GM12878 (cell line): ENCODE measurements at regions not wholly inside any gene's neighbourhood (a gene's known extent, or its start where the extent isn't known, plus 50 kb on each side); places are given as distances from the start of the nearest gene placed in this dataset.

Experiments
- ATAC-seq: fragments of 200-7000 bp; cut with Tn5 transposase; 3 replicates; pipeline ENCODE4 v1.9.1; 2020; ENCODE audit warnings: mild to moderate bottlenecking, moderate library complexity
- BruUV-seq: library from RNA; stranded (reverse); fragments of 400-500 nt; replicated peaks from 2 replicates; lab custom pipeline; 2021; lab: Mats Ljungman, UMichigan
- CTCF ChIA-PET: fragments of 300-600 bp; sonication (Branson Sonifier 250); formaldehyde crosslinking; extraction: SDS; loops from one replicate; lab custom pipeline; 2021; ENCODE audit warnings: inconsistent platforms; lab: Yijun Ruan, JAX
- POLR2A ChIA-PET: fragments of 350-600 bp; formaldehyde crosslinking; extraction: SDS; loops from one replicate; lab custom pipeline; 2021; ENCODE audit warnings: inconsistent platforms; lab: Charles Lee
- RAD21 ChIA-PET: fragments of 300-600 bp; sonication (Branson Sonifier 250); formaldehyde crosslinking; loops from one replicate; lab custom pipeline; 2023; ENCODE audit warnings: antibody characterized with exemption; ENCODE audit not compliant: unreplicated experiment; lab: Charles Lee
- SMC1A ChIA-PET: fragments of 300-600 bp; sonication (Branson Sonifier 250); formaldehyde crosslinking; loops from one replicate; lab custom pipeline; 2023; ENCODE audit not compliant: unreplicated experiment, uncharacterized antibody; lab: Charles Lee
- DNase-seq: peaks from one replicate; pipeline ENCODE4 v3.0.0-alpha.2; 2011; ENCODE audit warnings: low read depth, low spot score
- FAIRE-seq: peaks from 3 replicates; lab custom pipeline; 2011; peaks lifted over from hg19 to GRCh38; lab: Jason Lieb, UNC
- H2AFZ ChIP-seq: 2 replicates; pipeline ENCODE4 v1.6.0; 2011; ENCODE audit warnings: low read depth, low read length, control low read depth; ENCODE audit not compliant: control insufficient read depth
- H3K27ac ChIP-seq: 2 replicates; pipeline ENCODE4 v1.5.1; 2011; ENCODE audit warnings: control low read depth; ENCODE audit not compliant: control insufficient read depth, insufficient read depth
- H3K27me3 ChIP-seq, 2 experiments: replicated peaks in 1 of 2; 2 replicates each; pipeline versions ENCODE4 v1.6.0 to v1.6.1; 2011; ENCODE audit warnings: low read length in 1 of 2; ENCODE audit not compliant: control insufficient read depth in 2 of 2, insufficient read depth in 2 of 2
- H3K36me3 ChIP-seq, 2 experiments: 2 replicates each; pipeline ENCODE4 v1.5.1; 2011; ENCODE audit warnings: low read length in 1 of 2; ENCODE audit not compliant: control insufficient read depth in 2 of 2, insufficient read depth in 2 of 2
- H3K4me1 ChIP-seq: 2 replicates; pipeline ENCODE4 v1.6.1; 2011; ENCODE audit warnings: mild to moderate bottlenecking, low read length, moderate library complexity, mixed read lengths; ENCODE audit not compliant: control insufficient read depth, insufficient read depth
- H3K4me2 ChIP-seq: 2 replicates; pipeline ENCODE4 v1.6.0; 2011; ENCODE audit warnings: control low read depth; ENCODE audit not compliant: control insufficient read depth, insufficient read depth
- H3K4me3 ChIP-seq: fragments of 200-600 bp; sonication (generic); 2 replicates; pipeline ENCODE4 v1.5.1; 2016
- H3K79me2 ChIP-seq: 2 replicates; pipeline ENCODE4 v1.6.0; 2011; ENCODE audit warnings: low read length; ENCODE audit not compliant: control insufficient read depth, insufficient read depth
- H3K9ac ChIP-seq: 2 replicates; pipeline ENCODE4 v1.8.0; 2011; ENCODE audit warnings: low read length, control low read depth, mixed read lengths; ENCODE audit not compliant: control insufficient read depth, insufficient read depth
- H3K9me3 ChIP-seq: replicated peaks from 3 replicates; pipeline ENCODE4 v1.5.1; 2011; ENCODE audit warnings: mild to moderate bottlenecking, low read length; ENCODE audit not compliant: control insufficient read depth, insufficient read depth
- H4K20me1 ChIP-seq: 2 replicates; pipeline ENCODE4 v1.6.0; 2011; ENCODE audit not compliant: control insufficient read depth, insufficient read depth
- BRCA1 ChIP-seq: IDR thresholded peaks from 2 replicates; pipeline ENCODE4 v1.6.1; 2011; ENCODE audit warnings: low read depth, low read length, improper control_type of control experiment
- CHD2 ChIP-seq: IDR thresholded peaks from 2 replicates; pipeline ENCODE4 v1.6.1; 2011; ENCODE audit warnings: low read depth, low read length, improper control_type of control experiment, borderline replicate concordance
- FOXM1 ChIP-seq: IDR thresholded peaks from 2 replicates; pipeline ENCODE4 v1.6.1; 2012; ENCODE audit warnings: low read depth, mild to moderate bottlenecking, inconsistent platforms, low read length, moderate library complexity
- HDGF ChIP-seq: fragments of 450-650 bp; IDR thresholded peaks from 2 replicates; pipeline ENCODE4 v1.6.1; 2016; ENCODE audit warnings: antibody characterized with exemption
- LARP7 ChIP-seq: fragments of 450-650 bp; IDR thresholded peaks from 2 replicates; pipeline ENCODE4 v1.6.1; 2017; ENCODE audit warnings: mild to moderate bottlenecking
- NFYB ChIP-seq: IDR thresholded peaks from 2 replicates; pipeline ENCODE4 v1.6.1; 2011; ENCODE audit warnings: low read depth, mild to moderate bottlenecking, low read length, improper control_type of control experiment, moderate library complexity; ENCODE audit not compliant: insufficient read depth
- RAD21 ChIP-seq: IDR thresholded peaks from 2 replicates; pipeline ENCODE4 v1.6.1; 2011; ENCODE audit warnings: mild to moderate bottlenecking, low read depth, low read length, moderate library complexity; ENCODE audit not compliant: insufficient read depth
- TBL1XR1 ChIP-seq: IDR thresholded peaks from 2 replicates; pipeline ENCODE4 v1.6.1; 2012; ENCODE audit warnings: low read depth, low read length, improper control_type of control experiment
- ZSCAN29 ChIP-seq: fragments of 450-650 bp; IDR thresholded peaks from 2 replicates; pipeline ENCODE4 v1.6.1; 2017; ENCODE audit warnings: mild to moderate bottlenecking, moderate library complexity
- WGBS: methylation state at CpG from one replicate; pipeline ENCODE4 v1.1.6; 2016; ENCODE audit warnings: low lambda C conversion rate; ENCODE audit not compliant: insufficient replicate concordance, insufficient coverage; ENCODE audit errors: missing lambda C conversion rate; 5-methylcytosine and 5-hydroxymethylcytosine counted together
- in situ Hi-C: fragments of 300-500 bp; cut with MboI; formaldehyde crosslinking; loops from 9 replicates; pipeline ENCODE4 v1.14.3; 2018; ENCODE audit warnings: mixed read lengths
- intact Hi-C: fragments of 100-400 bp; cut with micrococcal nuclease; formaldehyde crosslinking; loops from one replicate; pipeline ENCODE4 v1.14.2; 2022; ENCODE audit not compliant: unreplicated experiment
- TF ChIP-seq, protein P1 (sequence below): fragments of 450-650 bp; conservative IDR thresholded peaks from 2 replicates; pipeline ENCODE4 v1.6.1; 2017; ENCODE audit warnings: mild to moderate bottlenecking, moderate library complexity
- TF ChIP-seq, protein P2 (sequence below): fragments of 450-650 bp; IDR thresholded peaks from 2 replicates; pipeline ENCODE4 v1.6.1; 2017; ENCODE audit warnings: mild to moderate bottlenecking, moderate library complexity

GRCh38 chr18:8948011-8948410 lies 154.5 kb upstream of the NDUFV2 start (continued):
- TF ChIP-seq HDGF: no peak
- TF ChIP-seq ZSCAN29: no peak

GRCh38 chr18:8948471-8949149 lies 153.9 kb upstream of the NDUFV2 start:
- H3K9me3 ChIP-seq: no peaks in the 10 kb centered on the region
- H3K27ac ChIP-seq: no peak overlapping the region
- RAD21 ChIA-PET: no interaction called here
- 16% methylated on average over 7 of the region's 7 CpGs for WGBS
- H2AFZ ChIP-seq: no peak overlapping the region
- H3K27me3 ChIP-seq: no peaks in the 10 kb centered on the region; a peak in 1 of 4 replicates
- no peaks in the 10 kb centered on the region for H3K4me1 ChIP-seq
- H3K4me2 ChIP-seq: no peak overlapping the region
- POLR2A ChIA-PET: no interaction called here
- ATAC-seq (no peak), DNase-seq (no peak), FAIRE-seq (no peak)
- no peaks in the 10 kb centered on the region for H3K36me3 ChIP-seq
- CTCF ChIA-PET: no interaction called here
- H3K4me3 ChIP-seq: no peak overlapping the region
- intact Hi-C loops: no loop called here
- in situ Hi-C loops: loop anchor here (25.0 kb wide), 1 partner anchor 2011 kb away; no protein-coding TSS in a partner anchor
- H3K79me2 ChIP-seq: no peaks in the 10 kb centered on the region
- no peak for TF ChIP-seq FOXM1
- no peak for TF ChIP-seq BRCA1
- TF ChIP-seq, protein P1, sequence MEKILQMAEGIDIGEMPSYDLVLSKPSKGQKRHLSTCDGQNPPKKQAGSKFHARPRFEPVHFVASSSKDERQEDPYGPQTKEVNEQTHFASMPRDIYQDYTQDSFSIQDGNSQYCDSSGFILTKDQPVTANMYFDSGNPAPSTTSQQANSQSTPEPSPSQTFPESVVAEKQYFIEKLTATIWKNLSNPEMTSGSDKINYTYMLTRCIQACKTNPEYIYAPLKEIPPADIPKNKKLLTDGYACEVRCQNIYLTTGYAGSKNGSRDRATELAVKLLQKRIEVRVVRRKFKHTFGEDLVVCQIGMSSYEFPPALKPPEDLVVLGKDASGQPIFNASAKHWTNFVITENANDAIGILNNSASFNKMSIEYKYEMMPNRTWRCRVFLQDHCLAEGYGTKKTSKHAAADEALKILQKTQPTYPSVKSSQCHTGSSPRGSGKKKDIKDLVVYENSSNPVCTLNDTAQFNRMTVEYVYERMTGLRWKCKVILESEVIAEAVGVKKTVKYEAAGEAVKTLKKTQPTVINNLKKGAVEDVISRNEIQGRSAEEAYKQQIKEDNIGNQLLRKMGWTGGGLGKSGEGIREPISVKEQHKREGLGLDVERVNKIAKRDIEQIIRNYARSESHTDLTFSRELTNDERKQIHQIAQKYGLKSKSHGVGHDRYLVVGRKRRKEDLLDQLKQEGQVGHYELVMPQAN: no peak
- TF ChIP-seq TBL1XR1: no peak
- TF ChIP-seq, protein P2, sequence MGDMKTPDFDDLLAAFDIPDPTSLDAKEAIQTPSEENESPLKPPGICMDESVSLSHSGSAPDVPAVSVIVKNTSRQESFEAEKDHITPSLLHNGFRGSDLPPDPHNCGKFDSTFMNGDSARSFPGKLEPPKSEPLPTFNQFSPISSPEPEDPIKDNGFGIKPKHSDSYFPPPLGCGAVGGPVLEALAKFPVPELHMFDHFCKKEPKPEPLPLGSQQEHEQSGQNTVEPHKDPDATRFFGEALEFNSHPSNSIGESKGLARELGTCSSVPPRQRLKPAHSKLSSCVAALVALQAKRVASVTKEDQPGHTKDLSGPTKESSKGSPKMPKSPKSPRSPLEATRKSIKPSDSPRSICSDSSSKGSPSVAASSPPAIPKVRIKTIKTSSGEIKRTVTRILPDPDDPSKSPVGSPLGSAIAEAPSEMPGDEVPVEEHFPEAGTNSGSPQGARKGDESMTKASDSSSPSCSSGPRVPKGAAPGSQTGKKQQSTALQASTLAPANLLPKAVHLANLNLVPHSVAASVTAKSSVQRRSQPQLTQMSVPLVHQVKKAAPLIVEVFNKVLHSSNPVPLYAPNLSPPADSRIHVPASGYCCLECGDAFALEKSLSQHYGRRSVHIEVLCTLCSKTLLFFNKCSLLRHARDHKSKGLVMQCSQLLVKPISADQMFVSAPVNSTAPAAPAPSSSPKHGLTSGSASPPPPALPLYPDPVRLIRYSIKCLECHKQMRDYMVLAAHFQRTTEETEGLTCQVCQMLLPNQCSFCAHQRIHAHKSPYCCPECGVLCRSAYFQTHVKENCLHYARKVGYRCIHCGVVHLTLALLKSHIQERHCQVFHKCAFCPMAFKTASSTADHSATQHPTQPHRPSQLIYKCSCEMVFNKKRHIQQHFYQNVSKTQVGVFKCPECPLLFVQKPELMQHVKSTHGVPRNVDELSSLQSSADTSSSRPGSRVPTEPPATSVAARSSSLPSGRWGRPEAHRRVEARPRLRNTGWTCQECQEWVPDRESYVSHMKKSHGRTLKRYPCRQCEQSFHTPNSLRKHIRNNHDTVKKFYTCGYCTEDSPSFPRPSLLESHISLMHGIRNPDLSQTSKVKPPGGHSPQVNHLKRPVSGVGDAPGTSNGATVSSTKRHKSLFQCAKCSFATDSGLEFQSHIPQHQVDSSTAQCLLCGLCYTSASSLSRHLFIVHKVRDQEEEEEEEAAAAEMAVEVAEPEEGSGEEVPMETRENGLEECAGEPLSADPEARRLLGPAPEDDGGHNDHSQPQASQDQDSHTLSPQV: no peak
- no peak for TF ChIP-seq LARP7
- no peak for TF ChIP-seq HDGF
- TF ChIP-seq CHD2: no peak
- TF ChIP-seq NFYB: no peak
- no peak for TF ChIP-seq RAD21
- TF ChIP-seq, all 136 proteins: peak for 0
- no peak overlapping the region for H3K9ac ChIP-seq
- no peaks in the 10 kb centered on the region for H4K20me1 ChIP-seq
- SMC1A ChIA-PET: no interaction called here
- BruUV-seq: no TSS peak
